HAP-1 (cell line): ENCODE measurements at regions not wholly inside any gene's neighbourhood (a gene's known extent, or its start where the extent isn't known, plus 50 kb on each side); places are given as distances from the start of the nearest gene placed in this dataset.

Experiments
- DNase-seq, 2 experiments: peaks; one replicate each; pipeline ENCODE4 v3.0.0-alpha.2; 2016 to 2020; ENCODE audit warnings: low spot score in 2 of 2
- H3K27me3 ChIP-seq: fragments of 250-450 bp; sonication (Bioruptor Pico); 2 replicates; pipeline ENCODE4 v1.5.1; 2020; ENCODE audit warnings: low read depth, mild to moderate bottlenecking, moderate library complexity
- H3K36me3 ChIP-seq: fragments of 250-450 bp; sonication (Bioruptor Pico); replicated peaks from 2 replicates; pipeline ENCODE4 v1.5.1; 2020; ENCODE audit warnings: mild to moderate bottlenecking
- H3K4me1 ChIP-seq: fragments of 250-450 bp; sonication (Bioruptor Pico); 2 replicates; pipeline ENCODE4 v1.5.1; 2020; ENCODE audit warnings: mild to moderate bottlenecking
- H3K4me3 ChIP-seq: fragments of 250-450 bp; sonication (Bioruptor Pico); 2 replicates; pipeline ENCODE4 v1.5.1; 2020; ENCODE audit warnings: mild to moderate bottlenecking, moderate library complexity
- H3K9me3 ChIP-seq: fragments of 250-450 bp; sonication (Bioruptor Pico); 2 replicates; pipeline ENCODE4 v1.5.1; 2020; ENCODE audit warnings: mild to moderate bottlenecking, moderate library complexity
- in situ Hi-C: fragments of 300-500 bp; cut with MboI; formaldehyde crosslinking; loops from 3 replicates; pipeline ENCODE4 v1.14.3; 2020; ENCODE audit warnings: low sequenced_read_pairs, inconsistent platforms, mixed read lengths

- DNase-seq = no peak
- in situ Hi-C loops = no loop called here
- no peak overlapping the region for H3K4me3 ChIP-seq
- H3K4me1 ChIP-seq = no peaks in the 10 kb centered on the region
- no peaks in the 10 kb centered on the region for H3K36me3 ChIP-seq
- no peaks in the 10 kb centered on the region for H3K27me3 ChIP-seq
- H3K9me3 ChIP-seq = no peaks in the 10 kb centered on the region
Measured at GRCh38 chr11:25886036-25886435, 445.9 kb upstream of the ANO3 start.

GRCh38 chr11:25890626-25891260 is 441.2 kb upstream of the ANO3 start:
- H3K27me3 ChIP-seq = no peaks in the 10 kb centered on the region
- DNase-seq = no peak
- in situ Hi-C loops = no loop called here
- H3K4me3 ChIP-seq = no peak overlapping the region
- no peaks in the 10 kb centered on the region for H3K4me1 ChIP-seq
- no peaks in the 10 kb centered on the region for H3K36me3 ChIP-seq
- H3K9me3 ChIP-seq = no peaks in the 10 kb centered on the region

- Histone ChIP-seq H3K27me3 (no peaks in the 10 kb centered on the region), H3K4me3 (no peak overlapping the region), H3K9me3 (no peaks in the 10 kb centered on the region), H3K4me1 (no peaks in the 10 kb centered on the region), H3K36me3 (no peaks in the 10 kb centered on the region)
- in situ Hi-C loops = no loop called here
- DNase-seq = no peak
Measured at GRCh38 chr11:25891960-25892359, 440.0 kb upstream of the ANO3 start.

- H3K4me1 ChIP-seq = no peaks in the 10 kb centered on the region
- H3K36me3 ChIP-seq = no peaks in the 10 kb centered on the region
- in situ Hi-C loops = no loop called here
- no peaks in the 10 kb centered on the region for H3K27me3 ChIP-seq
- H3K4me3 ChIP-seq = no peak overlapping the region
- no peak for DNase-seq
- no peaks in the 10 kb centered on the region for H3K9me3 ChIP-seq
Measured at GRCh38 chr11:25899617-25900160, 432.2 kb upstream of the ANO3 start.

- no peak overlapping the region for H3K4me3 ChIP-seq
- H3K27me3 ChIP-seq = no peaks in the 10 kb centered on the region
- no peaks in the 10 kb centered on the region for H3K36me3 ChIP-seq
- no peaks in the 10 kb centered on the region for H3K4me1 ChIP-seq
- no peaks in the 10 kb centered on the region for H3K9me3 ChIP-seq
- in situ Hi-C loops = no loop called here
- no peak for DNase-seq
Measured at GRCh38 chr11:25900814-25901213, 431.1 kb upstream of the ANO3 start.

- Histone ChIP-seq H3K9me3 (no peaks in the 10 kb centered on the region), H3K36me3 (no peaks in the 10 kb centered on the region), H3K27me3 (no peaks in the 10 kb centered on the region), H3K4me1 (no peaks in the 10 kb centered on the region), H3K4me3 (no peak overlapping the region)
- in situ Hi-C loops = no loop called here
- DNase-seq = no peak
Measured at GRCh38 chr11:25901415-25901814, 430.5 kb upstream of the ANO3 start.

GRCh38 chr11:25902476-25902875 is 429.5 kb upstream of the ANO3 start:
- no peaks in the 10 kb centered on the region for H3K9me3 ChIP-seq
- H3K4me3 ChIP-seq = no peak overlapping the region
- H3K36me3 ChIP-seq = no peaks in the 10 kb centered on the region
- in situ Hi-C loops = no loop called here
- no peak for DNase-seq
- no peaks in the 10 kb centered on the region for H3K27me3 ChIP-seq
- H3K4me1 ChIP-seq = no peaks in the 10 kb centered on the region

- in situ Hi-C loops = no loop called here
- Histone ChIP-seq H3K27me3 (no peaks in the 10 kb centered on the region), H3K36me3 (no peaks in the 10 kb centered on the region), H3K9me3 (no peaks in the 10 kb centered on the region), H3K4me1 (no peaks in the 10 kb centered on the region), H3K4me3 (no peak overlapping the region)
- no peak for DNase-seq
Measured at GRCh38 chr11:25908726-25909125, 423.2 kb upstream of the ANO3 start.

GRCh38 chr11:25910086-25910485 is 421.8 kb upstream of the ANO3 start:
- DNase-seq = no peak
- no peaks in the 10 kb centered on the region for H3K9me3 ChIP-seq
- H3K4me1 ChIP-seq = no peaks in the 10 kb centered on the region
- H3K36me3 ChIP-seq = no peaks in the 10 kb centered on the region
- in situ Hi-C loops = no loop called here
- no peak overlapping the region for H3K4me3 ChIP-seq
- H3K27me3 ChIP-seq = no peaks in the 10 kb centered on the region

GRCh38 chr11:25920356-25920755 is 411.6 kb upstream of the ANO3 start:
- Histone ChIP-seq H3K36me3 (no peaks in the 10 kb centered on the region), H3K9me3 (no peaks in the 10 kb centered on the region), H3K27me3 (no peaks in the 10 kb centered on the region), H3K4me3 (no peak overlapping the region), H3K4me1 (no peaks in the 10 kb centered on the region)
- in situ Hi-C loops = no loop called here
- no peak for DNase-seq

- DNase-seq = no peak
- no peak overlapping the region for H3K4me3 ChIP-seq
- no peaks in the 10 kb centered on the region for H3K9me3 ChIP-seq
- no peaks in the 10 kb centered on the region for H3K4me1 ChIP-seq
- H3K36me3 ChIP-seq = no peaks in the 10 kb centered on the region
- H3K27me3 ChIP-seq = no peaks in the 10 kb centered on the region
- in situ Hi-C loops = no loop called here
Measured at GRCh38 chr11:25924586-25924985, 407.3 kb upstream of the ANO3 start.

- in situ Hi-C loops = no loop called here
- no peaks in the 10 kb centered on the region for H3K4me1 ChIP-seq
Measured at GRCh38 chr11:25925359-25925758, 406.6 kb upstream of the ANO3 start.

GRCh38 chr11:25927411-25927953 is 404.4 kb upstream of the ANO3 start:
- Histone ChIP-seq H3K9me3 (no peaks in the 10 kb centered on the region), H3K4me1 (no peaks in the 10 kb centered on the region), H3K36me3 (no peaks in the 10 kb centered on the region), H3K27me3 (no peaks in the 10 kb centered on the region), H3K4me3 (no peak overlapping the region)
- in situ Hi-C loops = no loop called here
- no peak for DNase-seq

More at GRCh38 chr11:25925359-25925758, 406.6 kb upstream of the ANO3 start:
- H3K36me3 ChIP-seq = no peaks in the 10 kb centered on the region
- DNase-seq = no peak
- H3K9me3 ChIP-seq = no peaks in the 10 kb centered on the region
- H3K27me3 ChIP-seq = no peaks in the 10 kb centered on the region
- H3K4me3 ChIP-seq = no peak overlapping the region

GRCh38 chr11:25928076-25928475 is 403.9 kb upstream of the ANO3 start:
- in situ Hi-C loops = no loop called here
- no peaks in the 10 kb centered on the region for H3K4me1 ChIP-seq
- no peaks in the 10 kb centered on the region for H3K27me3 ChIP-seq
- H3K9me3 ChIP-seq = no peaks in the 10 kb centered on the region
- H3K4me3 ChIP-seq = no peak overlapping the region
- no peak for DNase-seq
- H3K36me3 ChIP-seq = no peaks in the 10 kb centered on the region

GRCh38 chr11:25938952-25939351 is 393.0 kb upstream of the ANO3 start:
- H3K9me3 ChIP-seq = no peaks in the 10 kb centered on the region
- in situ Hi-C loops = no loop called here

More at GRCh38 chr11:25938952-25939351, 393.0 kb upstream of the ANO3 start:
- no peaks in the 10 kb centered on the region for H3K36me3 ChIP-seq
- no peak for DNase-seq
- H3K27me3 ChIP-seq = no peaks in the 10 kb centered on the region
- H3K4me3 ChIP-seq = no peak overlapping the region
- no peaks in the 10 kb centered on the region for H3K4me1 ChIP-seq
